H9 (cell line): ENCODE measurements at regions not wholly inside any gene's neighbourhood (a gene's known extent, or its start where the extent isn't known, plus 50 kb on each side); places are given as distances from the start of the nearest gene placed in this dataset.

Experiments
- DNase-seq: peaks from one replicate; pipeline ENCODE4 v3.0.0-alpha.2; 2017
- H2AFZ ChIP-seq: one replicate; pipeline ENCODE4 v1.6.1; 2013; ENCODE audit warnings: mild to moderate bottlenecking, low read length, control low read depth, moderate library complexity
- H2AK5ac ChIP-seq: 2 replicates; pipeline ENCODE4 v1.6.1; 2013; ENCODE audit warnings: low read length, control low read depth, mixed read lengths; ENCODE audit not compliant: insufficient read length
- H2BK120ac ChIP-seq: one replicate; pipeline ENCODE4 v1.6.1; 2013; ENCODE audit warnings: low read depth, mild to moderate bottlenecking, low read length, control low read depth, inconsistent platforms; ENCODE audit not compliant: poor library complexity, severe bottlenecking
- H2BK12ac ChIP-seq: 2 replicates; pipeline ENCODE4 v1.6.1; 2013; ENCODE audit warnings: low read length, control low read depth, mixed read lengths, low read depth; ENCODE audit not compliant: insufficient read length
- H2BK15ac ChIP-seq: 2 replicates; pipeline ENCODE4 v1.6.1; 2013; ENCODE audit warnings: low read depth, low read length, control low read depth
- H2BK20ac ChIP-seq: one replicate; pipeline ENCODE4 v1.6.1; 2013; ENCODE audit warnings: low read depth, mild to moderate bottlenecking, low read length, control low read depth, inconsistent platforms; ENCODE audit not compliant: poor library complexity, severe bottlenecking
- H2BK5ac ChIP-seq: 2 replicates; pipeline ENCODE4 v1.6.1; 2013; ENCODE audit warnings: low read length, control low read depth, mixed read lengths; ENCODE audit not compliant: insufficient read length
- H3K14ac ChIP-seq: 2 replicates; pipeline ENCODE4 v1.6.1; 2013; ENCODE audit warnings: low read length, control low read depth; ENCODE audit not compliant: insufficient read depth
- H3K18ac ChIP-seq: 2 replicates; pipeline ENCODE4 v1.6.1; 2013; ENCODE audit warnings: low read depth, mild to moderate bottlenecking, mixed read lengths, low read length, control low read depth; ENCODE audit not compliant: insufficient read length
- H3K23ac ChIP-seq: 2 replicates; pipeline ENCODE4 v1.6.1; 2013; ENCODE audit warnings: low read length, control low read depth, mixed read lengths, low read depth; ENCODE audit not compliant: insufficient read length
- H3K23me2 ChIP-seq: 2 replicates; pipeline ENCODE4 v1.6.1; 2013; ENCODE audit warnings: low read depth, mild to moderate bottlenecking, mixed read lengths, low read length, control low read depth; ENCODE audit not compliant: insufficient read length, poor library complexity, severe bottlenecking
- H3K27ac ChIP-seq: 2 replicates; pipeline ENCODE4 v1.5.1; 2013; ENCODE audit warnings: low read length, control low read depth, mixed read lengths, low read depth; ENCODE audit not compliant: insufficient read length
- H3K27me3 ChIP-seq: 2 replicates; pipeline ENCODE4 v1.6.1; 2013; ENCODE audit warnings: low read length, control low read depth, inconsistent platforms; ENCODE audit not compliant: insufficient read depth
- H3K4ac ChIP-seq: 2 replicates; pipeline ENCODE4 v1.6.1; 2013; ENCODE audit warnings: low read depth, mild to moderate bottlenecking, control low read depth, inconsistent platforms, low read length, moderate library complexity
- H3K4me1 ChIP-seq: 2 replicates; pipeline ENCODE4 v1.6.1; 2013; ENCODE audit warnings: low read length, control low read depth, inconsistent platforms; ENCODE audit not compliant: insufficient read depth
- H3K4me2 ChIP-seq: 2 replicates; pipeline ENCODE4 v1.6.1; 2013; ENCODE audit warnings: low read length, control low read depth, mixed read lengths; ENCODE audit not compliant: insufficient read length, insufficient read depth
- H3K56ac ChIP-seq: 2 replicates; pipeline ENCODE4 v1.6.1; 2013; ENCODE audit warnings: low read depth, mild to moderate bottlenecking, mixed read lengths, low read length, control low read depth; ENCODE audit not compliant: insufficient read length
- H3K79me1 ChIP-seq: 2 replicates; pipeline ENCODE4 v1.6.1; 2013; ENCODE audit warnings: low read depth, mild to moderate bottlenecking, moderate library complexity, low read length, control low read depth, inconsistent platforms; ENCODE audit not compliant: insufficient read depth, poor library complexity, severe bottlenecking
- H3K79me2 ChIP-seq: 2 replicates; pipeline ENCODE4 v1.6.1; 2013; ENCODE audit warnings: low read length, control low read depth, inconsistent platforms; ENCODE audit not compliant: insufficient read depth
- H3K9ac ChIP-seq: 2 replicates; pipeline ENCODE4 v1.6.1; 2013; ENCODE audit warnings: low read length, control low read depth, mixed read lengths; ENCODE audit not compliant: insufficient read length; ENCODE audit errors: extremely low read depth
- H3K9me3 ChIP-seq: one replicate; pipeline ENCODE4 v1.6.1; 2013; ENCODE audit warnings: low read depth, low read length, inconsistent platforms; ENCODE audit not compliant: control insufficient read depth
- H3T11ph ChIP-seq: one replicate; pipeline ENCODE4 v1.6.1; 2013; ENCODE audit warnings: mild to moderate bottlenecking, low read length, control low read depth, inconsistent platforms
- H4K20me1 ChIP-seq: one replicate; pipeline ENCODE4 v1.6.1; 2013; ENCODE audit not compliant: control insufficient read depth, insufficient read length, insufficient read depth
- H4K5ac ChIP-seq: 2 replicates; pipeline ENCODE4 v1.6.1; 2013; ENCODE audit warnings: low read depth, mild to moderate bottlenecking, mixed read lengths, low read length, control low read depth; ENCODE audit not compliant: insufficient read length
- H4K8ac ChIP-seq: replicated peaks from 2 replicates; pipeline ENCODE4 v1.6.1; 2013; ENCODE audit warnings: low read length, control low read depth, mixed read lengths, low read depth; ENCODE audit not compliant: insufficient read length
- H4K91ac ChIP-seq: 2 replicates; pipeline ENCODE4 v1.6.1; 2013; ENCODE audit warnings: low read depth, mild to moderate bottlenecking, moderate library complexity, mixed read lengths, low read length, control low read depth; ENCODE audit not compliant: insufficient read length
- H3K27ac Mint-ChIP-seq, 3 experiments: 2 replicates in 2 of 3; 3 replicates in 1 of 3; pipeline ENCODE4 v1.8.0; 2020 to 2021; ENCODE audit warnings: mixed read lengths in 3 of 3, mild to moderate bottlenecking in 1 of 3, moderate library complexity in 1 of 3
- H3K27me3 Mint-ChIP-seq: 2 replicates; pipeline ENCODE4 v1.8.0; 2021; ENCODE audit warnings: low read depth, mild to moderate bottlenecking, moderate library complexity, mixed read lengths
- H3K36me3 Mint-ChIP-seq, 3 experiments: 2 replicates in 2 of 3; 3 replicates in 1 of 3; pipeline ENCODE4 v1.8.0; 2020 to 2021; ENCODE audit warnings: low read depth in 3 of 3, mixed read lengths in 3 of 3; ENCODE audit not compliant: insufficient read depth in 1 of 3
- H3K4me1 Mint-ChIP-seq, 2 experiments: 2 replicates each; pipeline ENCODE4 v1.8.0; 2020; ENCODE audit warnings: mixed read lengths in 2 of 2
- H3K4me3 Mint-ChIP-seq, 2 experiments: 2 replicates in 1 of 2; 3 replicates in 1 of 2; pipeline ENCODE4 v1.8.0; 2020 to 2021; ENCODE audit warnings: mild to moderate bottlenecking in 2 of 2, mixed read lengths in 2 of 2, moderate library complexity in 1 of 2
- H3K9me3 Mint-ChIP-seq, 2 experiments: 2 replicates in 1 of 2; 3 replicates in 1 of 2; pipeline ENCODE4 v1.8.0; 2020; ENCODE audit warnings: mild to moderate bottlenecking in 2 of 2, mixed read lengths in 2 of 2, moderate library complexity in 1 of 2
- CTCF ChIP-seq: fragments of 200-600 bp; sonication (generic); conservative IDR thresholded peaks from 3 replicates; pipeline ENCODE4 v1.8.0; 2021; ENCODE audit warnings: antibody characterized with exemption, mild to moderate bottlenecking
- WGBS: extraction: QIAGEN DNeasy Blood & Tissue Kit; methylation state at CpG from one replicate; pipeline ENCODE4 v1.1.7; 2013; ENCODE audit warnings: missing lambda C conversion rate, low lambda C conversion rate, mixed read lengths; ENCODE audit not compliant: insufficient read length; ENCODE audit errors: extremely low coverage; 5-methylcytosine and 5-hydroxymethylcytosine counted together

- H3K4me3 Mint-ChIP-seq = no peak overlapping the region
- WGBS = no CpG with 5 or more reads among the region's 1 CpG
- no peak overlapping the region for H3K23ac ChIP-seq
These were observed 768.9 kb upstream of the LRRTM1 start for GRCh38 chr2:81073412-81073811.

More at GRCh38 chr2:81073412-81073811, 768.9 kb upstream of the LRRTM1 start:
- no peak overlapping the region for H3T11ph ChIP-seq
- no peak overlapping the region for H3K56ac ChIP-seq
- H3K9ac ChIP-seq = no peak overlapping the region
- no peaks in the 10 kb centered on the region for H3K27me3 Mint-ChIP-seq
- DNase-seq = no peak
- H3K36me3 Mint-ChIP-seq = no peaks in the 10 kb centered on the region
- no peak for TF ChIP-seq CTCF
- no peak overlapping the region for H4K91ac ChIP-seq
- H2BK12ac ChIP-seq = no peak overlapping the region
- no peaks in the 10 kb centered on the region; the same call in 1 of the 2 replicates for H3K4me1 ChIP-seq
- no peaks in the 10 kb centered on the region for H3K79me2 ChIP-seq
- H2AK5ac ChIP-seq = no peak overlapping the region
- no peaks in the 10 kb centered on the region for H3K79me1 ChIP-seq
- H3K9me3 ChIP-seq = no peaks in the 10 kb centered on the region
- no peak overlapping the region for H3K4me2 ChIP-seq
- H3K23me2 ChIP-seq = no peaks in the 10 kb centered on the region
- H3K14ac ChIP-seq = no peak overlapping the region
- H4K20me1 ChIP-seq = no peaks in the 10 kb centered on the region
- H4K8ac ChIP-seq = no peak overlapping the region
- no peak overlapping the region for H2BK5ac ChIP-seq
- no peak overlapping the region for H3K27ac Mint-ChIP-seq
- no peak overlapping the region for H2BK15ac ChIP-seq
- H2BK20ac ChIP-seq = no peak overlapping the region
- H3K9me3 Mint-ChIP-seq = no peaks in the 10 kb centered on the region
- no peak overlapping the region for H3K27ac ChIP-seq
- no peak overlapping the region for H2AFZ ChIP-seq
- no peak overlapping the region for H3K18ac ChIP-seq
- no peaks in the 10 kb centered on the region for H3K27me3 ChIP-seq
- H2BK120ac ChIP-seq = no peak overlapping the region
- H3K4me1 Mint-ChIP-seq = peaks cover 37 to 39% of the 10 kb centered on the region in 2 experiments
- H3K4ac ChIP-seq = no peak overlapping the region
- no peak overlapping the region for H4K5ac ChIP-seq
